ENCODE measurements at regions not wholly inside any gene's neighbourhood (a gene's known extent, or its start where the extent isn't known, plus 50 kb on each side); places are given as distances from the start of the nearest gene placed in this dataset.
"Not testable (repeated sequence)": the region's sequence is repeated elsewhere in the genome, so short reads cannot be mapped to it uniquely, and the experiment has no call there.

DNA sequence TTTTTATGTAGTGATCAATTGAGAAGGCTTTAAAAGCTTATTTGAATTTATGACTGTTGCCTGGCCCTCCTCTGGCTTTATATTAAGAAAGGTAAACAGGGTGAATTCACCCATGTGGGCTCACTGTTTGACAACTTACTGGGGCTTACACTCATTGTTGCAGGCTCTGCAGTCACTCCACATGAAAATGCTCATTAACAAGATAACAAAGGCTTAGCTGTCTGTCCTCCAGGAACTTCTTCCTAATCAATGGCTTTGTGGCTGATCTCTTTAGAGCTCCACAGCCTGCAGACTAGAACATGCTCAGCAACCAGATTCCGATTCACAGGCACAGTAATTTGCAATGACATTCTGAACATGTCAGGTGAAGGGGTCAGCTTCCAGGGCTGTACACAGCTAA, 323.2 kb upstream of the MAN1A1 start:
- TF ChIP-seq, protein P1, sequence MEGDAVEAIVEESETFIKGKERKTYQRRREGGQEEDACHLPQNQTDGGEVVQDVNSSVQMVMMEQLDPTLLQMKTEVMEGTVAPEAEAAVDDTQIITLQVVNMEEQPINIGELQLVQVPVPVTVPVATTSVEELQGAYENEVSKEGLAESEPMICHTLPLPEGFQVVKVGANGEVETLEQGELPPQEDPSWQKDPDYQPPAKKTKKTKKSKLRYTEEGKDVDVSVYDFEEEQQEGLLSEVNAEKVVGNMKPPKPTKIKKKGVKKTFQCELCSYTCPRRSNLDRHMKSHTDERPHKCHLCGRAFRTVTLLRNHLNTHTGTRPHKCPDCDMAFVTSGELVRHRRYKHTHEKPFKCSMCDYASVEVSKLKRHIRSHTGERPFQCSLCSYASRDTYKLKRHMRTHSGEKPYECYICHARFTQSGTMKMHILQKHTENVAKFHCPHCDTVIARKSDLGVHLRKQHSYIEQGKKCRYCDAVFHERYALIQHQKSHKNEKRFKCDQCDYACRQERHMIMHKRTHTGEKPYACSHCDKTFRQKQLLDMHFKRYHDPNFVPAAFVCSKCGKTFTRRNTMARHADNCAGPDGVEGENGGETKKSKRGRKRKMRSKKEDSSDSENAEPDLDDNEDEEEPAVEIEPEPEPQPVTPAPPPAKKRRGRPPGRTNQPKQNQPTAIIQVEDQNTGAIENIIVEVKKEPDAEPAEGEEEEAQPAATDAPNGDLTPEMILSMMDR (IDR thresholded peaks at IDR 0.05; ENCODE audit: low read length, missing control alignments) = no peak
- DNase-seq (ENCODE audit: low read depth) = no peak
- no peak overlapping the region for H3K4me3 ChIP-seq (replicated peaks; ENCODE audit: low read depth, low read length)

DNA sequence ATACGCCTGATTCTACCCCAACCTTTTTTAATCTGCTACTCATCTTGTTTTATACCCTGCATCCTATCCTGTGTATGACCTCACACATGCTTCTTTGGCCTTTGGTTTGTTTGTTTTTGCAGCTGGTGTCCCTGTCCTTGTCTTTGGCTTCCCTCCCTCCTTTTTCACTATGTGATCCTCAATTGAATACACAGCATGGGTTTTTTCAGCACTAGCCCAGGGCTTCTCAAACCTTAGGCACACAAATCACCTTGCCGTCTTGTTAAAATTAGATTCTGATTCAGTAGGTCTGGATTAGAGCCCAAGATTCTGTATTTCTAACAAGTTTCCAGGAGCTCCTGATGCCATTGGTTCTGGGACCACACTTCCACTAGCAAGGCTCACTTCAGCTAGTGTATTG, 321.5 kb upstream of the MAN1A1 start:
- DNase-seq (ENCODE audit: low read depth) = no peak
- TF ChIP-seq, protein P1 (IDR thresholded peaks at IDR 0.05; ENCODE audit: low read length, missing control alignments) = no peak
- no peak overlapping the region for H3K4me3 ChIP-seq (replicated peaks; ENCODE audit: low read depth, low read length)

DNA sequence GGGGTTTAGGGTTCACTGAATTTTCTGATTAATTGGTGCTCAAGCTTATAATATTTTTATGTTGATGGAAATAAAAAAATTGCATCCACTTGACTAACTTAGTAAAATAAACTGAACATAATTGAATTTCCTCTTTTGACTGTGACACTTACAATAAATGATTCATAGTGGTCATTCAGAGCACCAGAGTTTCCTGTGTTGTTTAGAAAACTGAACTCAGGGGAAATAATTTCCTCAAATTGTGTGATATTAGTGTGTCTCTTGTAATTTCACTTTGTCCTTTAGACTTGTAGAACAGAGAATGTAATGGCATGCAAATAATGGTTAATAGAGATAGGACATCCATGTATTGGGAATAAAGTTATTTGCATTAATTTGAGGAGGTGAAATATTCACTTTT, 319.7 kb upstream of the MAN1A1 start:
- DNase-seq (ENCODE audit: low read depth) = no peak
- H3K4me3 ChIP-seq (replicated peaks; ENCODE audit: low read depth, low read length) = no peak overlapping the region
- TF ChIP-seq, protein P1 (IDR thresholded peaks at IDR 0.05; ENCODE audit: low read length, missing control alignments) = no peak

DNA sequence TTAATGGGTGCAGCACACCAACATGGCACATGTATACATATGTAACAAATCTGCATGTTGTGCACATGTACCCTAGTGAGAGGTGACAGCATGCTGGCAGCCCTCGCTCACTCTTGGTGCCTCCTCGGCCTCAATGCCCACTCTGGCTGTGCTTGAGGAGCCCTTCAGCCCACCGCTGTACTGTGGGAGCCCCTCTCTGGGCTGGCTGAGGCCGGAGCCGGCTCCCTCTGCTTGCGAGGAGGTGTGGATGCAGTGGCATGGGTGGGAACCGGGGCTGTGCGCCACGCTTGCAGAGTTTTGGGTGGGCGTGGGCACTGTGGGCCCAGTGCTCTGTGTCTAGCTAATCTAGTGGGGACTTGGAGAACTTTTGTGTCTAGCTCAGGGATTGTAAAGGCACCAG, 315.9 kb upstream of the MAN1A1 start:
- DNase-seq (ENCODE audit: low read depth); H3K4me3 ChIP-seq (replicated peaks; ENCODE audit: low read depth, low read length): not testable (repeated sequence)

DNA sequence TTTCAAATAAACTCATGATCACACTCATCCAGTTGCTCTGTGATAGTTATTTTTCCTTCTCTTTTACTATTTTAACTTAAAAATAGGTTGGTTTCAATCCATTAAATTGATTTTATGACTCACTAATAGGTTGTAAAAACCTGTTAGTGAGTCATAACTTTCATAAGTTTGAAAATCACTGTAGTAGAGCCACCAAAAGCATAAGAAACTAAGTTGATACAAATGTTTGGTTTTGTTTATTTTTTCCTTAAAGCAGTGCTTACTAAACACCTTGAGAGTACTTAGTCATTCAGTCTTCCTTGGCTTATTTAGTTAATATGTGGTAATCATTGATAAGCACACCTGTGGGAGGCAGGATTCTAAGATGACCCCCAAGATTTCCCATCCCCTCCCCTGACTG, 312.1 kb upstream of the MAN1A1 start:
- TF ChIP-seq, protein P1 (IDR thresholded peaks at IDR 0.05; ENCODE audit: low read length, missing control alignments) = no peak
- DNase-seq (ENCODE audit: low read depth) = no peak
- no peak overlapping the region for H3K4me3 ChIP-seq (replicated peaks; ENCODE audit: low read depth, low read length)

DNA sequence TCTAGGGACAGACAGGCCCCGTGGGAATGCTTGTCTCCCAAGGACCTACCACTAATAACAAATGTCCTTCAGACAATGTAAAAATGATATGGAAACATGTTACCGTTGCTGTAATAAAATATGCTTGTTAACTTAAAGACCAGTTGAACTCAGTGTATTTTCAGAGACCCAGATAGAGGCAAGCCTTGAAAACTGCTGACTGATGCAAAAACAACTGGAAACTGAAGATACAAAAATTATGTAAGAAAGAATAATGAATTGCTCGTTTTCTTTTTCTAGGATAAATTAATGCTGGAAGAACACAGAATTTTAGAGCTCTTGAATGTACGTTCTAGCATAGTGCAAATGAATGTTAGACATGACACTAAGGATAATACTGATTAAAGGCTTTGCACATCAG, 311.5 kb upstream of the MAN1A1 start:
- TF ChIP-seq, protein P1 (IDR thresholded peaks at IDR 0.05; ENCODE audit: low read length, missing control alignments) = no peak
- no peak for DNase-seq (ENCODE audit: low read depth)
- H3K4me3 ChIP-seq (replicated peaks; ENCODE audit: low read depth, low read length) = no peak overlapping the region

DNA sequence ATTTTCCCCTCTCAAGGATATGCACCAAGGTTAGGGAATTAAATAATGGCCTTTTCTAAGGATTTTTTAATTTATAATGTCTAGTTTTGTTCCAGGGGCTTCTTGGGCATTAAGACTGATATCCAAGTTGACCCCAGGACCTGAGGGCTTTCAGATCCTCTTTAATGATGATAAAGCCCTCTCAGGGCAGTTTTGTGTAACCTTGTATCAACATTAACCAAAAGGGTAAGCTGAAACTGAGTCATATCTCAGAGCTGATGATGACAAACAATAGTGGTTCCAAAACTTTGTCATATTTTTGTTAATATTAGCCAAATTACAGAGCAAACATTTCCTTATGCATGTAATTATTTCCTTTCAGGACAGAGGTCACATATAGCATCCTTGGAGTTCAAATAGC, 309.4 kb upstream of the MAN1A1 start:
- TF ChIP-seq, protein P1 (IDR thresholded peaks at IDR 0.05; ENCODE audit: low read length, missing control alignments) = no peak
- H3K4me3 ChIP-seq (replicated peaks; ENCODE audit: low read depth, low read length) = no peak overlapping the region
- no peak for DNase-seq (ENCODE audit: low read depth)

DNA sequence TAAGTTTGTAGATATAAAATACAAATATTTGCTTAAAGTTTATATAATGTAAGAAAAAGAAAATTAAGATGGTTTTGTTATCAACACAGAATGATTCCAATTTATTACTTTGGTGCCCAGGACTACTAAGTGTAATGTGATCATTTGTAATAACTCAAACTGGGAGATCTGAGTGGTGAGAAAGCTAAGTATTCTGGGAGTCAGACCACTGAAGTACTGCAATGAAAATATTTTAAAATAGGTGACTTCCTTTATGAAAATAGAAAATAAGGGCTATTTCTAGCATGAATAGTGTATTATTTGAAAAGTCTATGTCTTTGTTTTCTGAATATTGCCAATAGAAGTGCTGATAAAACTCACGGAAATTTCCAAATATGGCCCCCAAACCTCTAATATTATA, 305.6 kb upstream of the MAN1A1 start:
- H3K4me3 ChIP-seq (replicated peaks; ENCODE audit: low read depth, low read length) = no peak overlapping the region
- no peak for DNase-seq (ENCODE audit: low read depth)
- TF ChIP-seq, protein P1 (IDR thresholded peaks at IDR 0.05; ENCODE audit: low read length, missing control alignments) = no peak

Measured in fibroblast of pulmonary artery (primary cell).